Liver (tissue), 3 donors: ENCODE measurements at regions not wholly inside any gene's neighbourhood (a gene's known extent, or its start where the extent isn't known, plus 50 kb on each side); places are given as distances from the start of the nearest gene placed in this dataset.

Experiments used
- EGR1 ChIP-seq, 2 donors: IDR thresholded peaks; 2 replicates each; pipeline ENCODE4 v1.6.1; 2016 to 2018; ENCODE audit warnings: antibody characterized with exemption in 2 of 2, low read depth in 2 of 2
- GABPA ChIP-seq, 2 donors: IDR thresholded peaks in 1 of 2; conservative IDR thresholded peaks in 1 of 2; 2 replicates each; pipeline ENCODE4 v1.6.1; 2016; ENCODE audit warnings: antibody characterized with exemption in 2 of 2, mild to moderate bottlenecking in 1 of 2, moderate library complexity in 1 of 2
- RAD21 ChIP-seq, 2 donors: IDR thresholded peaks; 2 replicates each; pipeline ENCODE4 v1.6.1; 2016; ENCODE audit warnings: antibody characterized with exemption in 2 of 2, mild to moderate bottlenecking in 2 of 2
- SP1 ChIP-seq: IDR thresholded peaks from 2 replicates; pipeline ENCODE4 v1.6.1; 2018; ENCODE audit warnings: antibody characterized with exemption, mild to moderate bottlenecking
- TAF1 ChIP-seq: conservative IDR thresholded peaks from 2 replicates; pipeline ENCODE4 v1.6.1; 2016; ENCODE audit warnings: antibody characterized with exemption, mild to moderate bottlenecking
- YY1 ChIP-seq: IDR thresholded peaks from 2 replicates; pipeline ENCODE4 v1.6.1; 2016; ENCODE audit warnings: antibody characterized with exemption, mild to moderate bottlenecking
- TF ChIP-seq, protein P1 (sequence below): fragments of 150-350 bp; IDR thresholded peaks from 2 replicates; pipeline ENCODE4 v1.5.1; 2017; ENCODE audit warnings: improper control_type of control experiment, low read depth, low read length; ENCODE audit not compliant: missing input control
- TF ChIP-seq, protein P2 (sequence below): IDR thresholded peaks from 2 replicates; pipeline ENCODE4 v1.6.1; 2016; ENCODE audit warnings: antibody characterized with exemption
- donor health status: healthy.
- donor health status: healthy.

DNA sequence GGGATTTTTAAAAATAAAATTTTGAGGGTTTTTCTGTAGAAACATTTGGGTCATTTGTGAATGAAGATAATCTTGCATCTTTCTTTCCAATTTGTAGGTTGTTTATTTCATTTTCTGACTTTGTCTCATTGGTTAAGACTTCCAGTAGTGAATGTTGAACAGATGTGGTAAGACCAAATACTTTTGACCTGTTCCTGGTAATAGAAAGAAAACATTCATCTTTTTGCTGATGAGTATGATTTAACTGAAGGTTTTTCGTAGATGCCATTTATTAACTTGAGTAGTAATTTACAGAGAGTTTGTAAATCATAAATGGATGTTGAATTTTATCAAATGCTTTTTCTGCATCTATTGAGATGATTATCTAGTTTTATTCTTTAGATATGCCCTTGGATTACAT lies 416.1 kb upstream of the CITED2 start:
- TF ChIP-seq, protein P1, sequence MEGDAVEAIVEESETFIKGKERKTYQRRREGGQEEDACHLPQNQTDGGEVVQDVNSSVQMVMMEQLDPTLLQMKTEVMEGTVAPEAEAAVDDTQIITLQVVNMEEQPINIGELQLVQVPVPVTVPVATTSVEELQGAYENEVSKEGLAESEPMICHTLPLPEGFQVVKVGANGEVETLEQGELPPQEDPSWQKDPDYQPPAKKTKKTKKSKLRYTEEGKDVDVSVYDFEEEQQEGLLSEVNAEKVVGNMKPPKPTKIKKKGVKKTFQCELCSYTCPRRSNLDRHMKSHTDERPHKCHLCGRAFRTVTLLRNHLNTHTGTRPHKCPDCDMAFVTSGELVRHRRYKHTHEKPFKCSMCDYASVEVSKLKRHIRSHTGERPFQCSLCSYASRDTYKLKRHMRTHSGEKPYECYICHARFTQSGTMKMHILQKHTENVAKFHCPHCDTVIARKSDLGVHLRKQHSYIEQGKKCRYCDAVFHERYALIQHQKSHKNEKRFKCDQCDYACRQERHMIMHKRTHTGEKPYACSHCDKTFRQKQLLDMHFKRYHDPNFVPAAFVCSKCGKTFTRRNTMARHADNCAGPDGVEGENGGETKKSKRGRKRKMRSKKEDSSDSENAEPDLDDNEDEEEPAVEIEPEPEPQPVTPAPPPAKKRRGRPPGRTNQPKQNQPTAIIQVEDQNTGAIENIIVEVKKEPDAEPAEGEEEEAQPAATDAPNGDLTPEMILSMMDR, result no peak
- TF ChIP-seq, protein P2, sequence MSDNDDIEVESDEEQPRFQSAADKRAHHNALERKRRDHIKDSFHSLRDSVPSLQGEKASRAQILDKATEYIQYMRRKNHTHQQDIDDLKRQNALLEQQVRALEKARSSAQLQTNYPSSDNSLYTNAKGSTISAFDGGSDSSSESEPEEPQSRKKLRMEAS, result no peak
- TF ChIP-seq SP1 (no peak), TAF1 (no peak), RAD21 (IDR thresholded peaks at IDR 0.05) (no peak), GABPA (IDR thresholded peaks at IDR 0.05 in 1 of 2, conservative IDR thresholded peaks at IDR 0.05 in 1 of 2) (no peak), EGR1 (IDR thresholded peaks at IDR 0.05; ENCODE audit: low read depth in 2 of 2) (no peak), YY1 (no peak)
